ENCODE measurements at regions not wholly inside any gene's neighbourhood (a gene's known extent, or its start where the extent isn't known, plus 50 kb on each side); places are given as distances from the start of the nearest gene placed in this dataset.

DNA sequence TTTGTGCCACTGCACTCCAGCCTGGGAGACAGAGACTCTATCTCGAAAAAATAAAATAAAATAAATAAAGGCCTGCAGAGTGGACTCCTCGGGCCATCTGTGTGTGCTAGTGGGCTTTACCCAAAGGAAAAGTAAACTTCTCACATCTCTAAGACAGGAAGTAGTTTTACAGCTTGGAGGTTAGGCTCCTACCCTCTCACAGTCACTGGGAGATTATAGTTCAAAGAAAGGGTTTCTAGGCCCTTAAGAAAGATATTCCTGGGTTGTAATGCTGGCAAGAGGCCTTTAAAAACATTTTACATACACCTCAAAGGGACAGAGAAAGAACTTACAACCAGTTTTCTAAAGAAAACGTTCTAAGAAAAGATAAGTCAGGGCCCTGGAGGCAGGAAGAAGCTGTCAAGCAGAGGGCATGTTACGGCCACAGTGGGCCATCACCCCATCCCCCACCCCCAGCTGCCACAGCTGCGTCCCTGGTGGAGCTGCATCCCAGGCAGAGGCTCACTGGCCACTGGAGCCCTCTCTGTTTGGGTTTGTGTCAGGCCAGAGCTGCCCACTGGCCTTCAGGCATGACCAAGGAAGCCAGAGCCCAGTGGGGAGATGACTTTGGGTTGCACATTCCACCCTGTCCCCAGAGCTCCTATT lies 78.1 kb upstream of the CDK20 start:
- H3K27me3 Mint-ChIP-seq (ENCODE audit: low read depth), result peaks cover 12% of the 10 kb centered on the region
- peaks cover 1 to 2% of the 10 kb centered on the region in 2 donors for H3K36me3 Mint-ChIP-seq (ENCODE audit: insufficient read depth in 2 of 2)

DNA sequence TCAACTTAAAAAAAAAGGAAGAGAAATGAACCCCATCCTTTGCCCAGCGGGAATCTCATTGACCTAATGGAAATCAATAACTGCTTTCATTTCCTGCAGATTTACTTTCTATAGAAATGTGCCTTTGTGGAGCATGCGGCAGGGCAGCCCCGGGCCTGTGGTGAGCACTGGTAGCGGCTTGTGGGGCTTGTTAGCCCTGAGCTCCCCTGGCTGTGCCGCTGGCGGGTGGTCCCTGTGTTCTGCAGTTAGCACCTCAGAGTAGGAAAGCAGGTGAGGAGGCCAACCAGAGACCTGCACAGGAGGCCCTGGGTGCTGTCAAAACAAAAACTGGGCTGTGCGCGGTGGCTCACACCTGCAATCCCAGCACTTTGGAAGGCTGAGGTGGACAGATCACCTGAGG lies 76.8 kb upstream of the CDK20 start:
- Mint-ChIP-seq H3K27ac (no peak overlapping the region), H3K9me3 (peaks cover 0 to 1% of the 10 kb centered on the region in 2 donors), H3K36me3 (ENCODE audit: insufficient read depth in 2 of 2) (peaks cover 2% of the 10 kb centered on the region in 2 donors), H3K27me3 (ENCODE audit: low read depth) (peaks cover 13% of the 10 kb centered on the region), H3K4me1 (ENCODE audit: low read depth) (peaks cover 14% of the 10 kb centered on the region), H3K4me3 (no peak overlapping the region)
- ATAC-seq (replicated peaks in 1 of 2) (no peak), DNase-seq (no peak)

More for the DNA sequence above, 78.1 kb upstream of the CDK20 start:
- no peaks in the 10 kb centered on the region for H3K9me3 Mint-ChIP-seq
- DNase-seq, result no peak
- peaks cover 14% of the 10 kb centered on the region for H3K4me1 Mint-ChIP-seq (ENCODE audit: low read depth)
- no peak for ATAC-seq (replicated peaks in 1 of 2)
- H3K4me3 Mint-ChIP-seq, result no peak overlapping the region
- no peak overlapping the region for H3K27ac Mint-ChIP-seq

DNA sequence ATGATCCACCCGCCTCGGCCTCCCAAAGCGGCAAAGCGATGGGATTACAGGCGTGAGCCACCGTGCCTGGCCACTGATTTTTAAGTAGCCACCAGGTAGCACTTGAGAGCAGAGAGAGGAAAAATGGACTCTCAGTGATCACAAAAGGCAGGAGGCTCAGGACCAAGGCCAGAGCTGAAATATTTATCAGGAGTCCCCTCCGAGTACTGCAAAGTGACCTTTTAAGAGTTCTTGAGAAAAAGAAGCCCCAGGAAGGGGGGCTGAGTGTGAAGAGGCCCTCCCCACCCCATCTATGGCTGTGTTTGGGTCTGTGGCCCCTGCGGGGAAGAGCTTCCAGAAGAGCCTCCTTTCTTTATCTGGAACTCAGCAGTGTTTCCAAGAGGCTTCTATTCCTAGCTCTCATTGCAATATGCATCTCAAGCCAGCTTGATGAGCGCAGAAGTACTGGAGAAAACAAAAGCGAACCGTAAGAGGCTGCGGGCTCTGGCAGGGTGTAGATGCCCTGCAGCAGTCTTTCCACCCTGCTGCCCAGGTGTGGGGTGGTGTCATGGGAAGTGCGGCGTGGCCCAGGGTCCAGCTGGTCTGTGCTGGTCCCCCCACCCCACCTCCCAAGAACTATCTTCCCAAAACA lies 75.5 kb upstream of the CDK20 start:
- H3K4me3 Mint-ChIP-seq, result no peak overlapping the region
- no peak overlapping the region for H3K27ac Mint-ChIP-seq

DNA sequence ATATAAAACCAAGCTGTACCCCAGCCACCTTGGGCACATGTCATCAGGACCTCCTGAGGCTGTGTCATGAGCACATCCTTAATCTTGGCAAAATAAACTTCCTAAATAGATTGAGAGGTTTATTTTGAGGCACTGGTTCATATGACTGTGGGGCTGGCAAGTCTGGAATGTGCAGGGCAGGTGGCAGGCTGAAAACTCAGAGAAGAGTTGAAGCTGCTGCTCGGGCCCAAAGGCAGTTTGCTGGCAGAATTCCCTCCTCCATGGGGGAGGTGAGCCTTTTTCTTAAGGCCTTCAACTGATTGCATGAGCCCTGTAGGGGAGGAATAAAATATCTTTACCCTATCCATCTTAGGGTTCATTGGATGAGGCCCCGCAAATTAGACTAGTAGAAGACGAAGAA lies 72.2 kb upstream of the CDK20 start:
- H3K4me3 Mint-ChIP-seq, result no peak overlapping the region
- H3K4me1 Mint-ChIP-seq (ENCODE audit: low read depth), result peaks cover 14% of the 10 kb centered on the region

More for the DNA sequence above, 75.5 kb upstream of the CDK20 start:
- DNase-seq (no peak), ATAC-seq (replicated peaks in 1 of 2) (no peak)
- peaks cover 4 to 6% of the 10 kb centered on the region in 2 donors for H3K9me3 Mint-ChIP-seq
- peaks cover 13% of the 10 kb centered on the region for H3K27me3 Mint-ChIP-seq (ENCODE audit: low read depth)
- peaks cover 14% of the 10 kb centered on the region for H3K4me1 Mint-ChIP-seq (ENCODE audit: low read depth)
- peaks cover 5% of the 10 kb centered on the region in 2 donors for H3K36me3 Mint-ChIP-seq (ENCODE audit: insufficient read depth in 2 of 2)

DNA sequence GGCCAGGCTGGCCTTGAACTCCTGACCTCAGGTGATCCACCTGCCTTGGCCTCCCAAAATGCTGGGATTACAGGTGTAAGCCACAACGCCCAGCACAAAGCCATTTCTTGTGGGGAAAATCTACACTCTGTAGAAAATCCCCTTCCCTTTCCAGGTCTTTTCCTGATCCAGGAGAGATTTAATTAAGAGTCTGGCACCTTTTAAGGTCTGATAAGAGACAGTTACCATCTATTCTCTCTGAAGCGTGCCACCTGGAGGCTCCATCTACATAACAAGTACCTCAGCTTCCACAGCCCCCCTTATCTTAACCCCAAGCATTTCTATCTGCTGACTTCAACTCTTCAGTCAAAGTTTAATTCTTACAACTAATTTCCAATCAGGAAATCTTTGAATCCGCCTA lies 71.4 kb upstream of the CDK20 start:
- H3K27ac Mint-ChIP-seq, result no peak overlapping the region
- no peak for ATAC-seq (replicated peaks in 1 of 2)
- H3K36me3 Mint-ChIP-seq (ENCODE audit: insufficient read depth in 2 of 2), result peaks cover 10 to 15% of the 10 kb centered on the region in 2 donors
- H3K4me3 Mint-ChIP-seq, result no peak overlapping the region
- H3K9me3 Mint-ChIP-seq, result peaks cover 13 to 14% of the 10 kb centered on the region in 2 donors
- no peak for DNase-seq
- peaks cover 13% of the 10 kb centered on the region for H3K27me3 Mint-ChIP-seq (ENCODE audit: low read depth)
- H3K4me1 Mint-ChIP-seq (ENCODE audit: low read depth), result peaks cover 14% of the 10 kb centered on the region

More for the DNA sequence above, 72.2 kb upstream of the CDK20 start:
- no peak for DNase-seq
- H3K36me3 Mint-ChIP-seq (ENCODE audit: insufficient read depth in 2 of 2), result peaks cover 10 to 15% of the 10 kb centered on the region in 2 donors
- no peak overlapping the region for H3K27ac Mint-ChIP-seq
- peaks cover 13 to 14% of the 10 kb centered on the region in 2 donors for H3K9me3 Mint-ChIP-seq
- peaks cover 13% of the 10 kb centered on the region for H3K27me3 Mint-ChIP-seq (ENCODE audit: low read depth)
- no peak for ATAC-seq (replicated peaks in 1 of 2)

DNA sequence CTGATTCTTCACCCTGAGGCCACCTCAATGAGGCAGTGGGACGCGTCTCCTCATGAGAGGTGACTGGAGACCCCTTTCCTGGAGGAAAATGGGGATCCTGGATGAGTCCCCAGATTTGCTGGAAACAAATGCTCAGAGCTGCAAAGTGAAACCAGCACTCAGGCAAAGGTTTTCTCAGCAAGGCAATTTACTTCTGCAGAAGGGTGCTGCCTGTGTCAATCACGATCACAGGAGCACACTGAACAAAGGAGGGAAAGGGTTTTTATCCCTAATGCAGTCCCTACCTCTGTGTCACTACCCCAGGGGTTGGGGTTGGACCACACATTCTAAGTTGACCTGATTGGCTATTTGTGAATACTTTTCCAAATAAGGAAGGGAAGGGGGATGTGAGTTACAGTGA lies 69.9 kb upstream of the CDK20 start:
- H3K27me3 Mint-ChIP-seq (ENCODE audit: low read depth), result peaks cover 13% of the 10 kb centered on the region
- peaks cover 9% of the 10 kb centered on the region for H3K4me1 Mint-ChIP-seq (ENCODE audit: low read depth)
- ATAC-seq (replicated peaks in 1 of 2) (no peak), DNase-seq (no peak)
- H3K4me3 Mint-ChIP-seq, result no peak overlapping the region
- peaks cover 13 to 14% of the 10 kb centered on the region in 2 donors for H3K9me3 Mint-ChIP-seq
- no peak overlapping the region for H3K27ac Mint-ChIP-seq
- H3K36me3 Mint-ChIP-seq (ENCODE audit: insufficient read depth in 2 of 2), result peaks cover 10 to 15% of the 10 kb centered on the region in 2 donors

DNA sequence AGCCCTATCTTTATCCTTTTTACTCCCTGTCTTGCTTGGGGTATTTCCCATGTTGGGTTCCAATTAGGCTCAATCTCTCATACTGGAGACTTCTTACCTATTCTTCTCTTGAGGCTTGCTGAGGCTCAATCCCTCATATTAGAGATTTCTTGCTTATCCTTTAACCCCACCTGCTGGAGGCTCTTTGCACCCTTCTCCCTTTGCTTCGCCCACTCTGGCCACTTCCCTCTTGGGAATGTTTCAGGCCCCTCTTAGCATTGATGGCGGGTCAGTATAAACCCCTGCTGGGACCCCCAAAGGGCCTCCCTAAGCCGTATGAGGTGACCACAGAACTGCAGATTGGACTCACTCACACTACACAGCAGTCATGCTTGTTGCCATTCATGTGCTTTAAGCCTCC lies 69.3 kb upstream of the CDK20 start:
- no peak overlapping the region for H3K4me3 Mint-ChIP-seq
- no peak for ATAC-seq (replicated peaks in 1 of 2)
- H3K27me3 Mint-ChIP-seq (ENCODE audit: low read depth), result peaks cover 13% of the 10 kb centered on the region
- H3K27ac Mint-ChIP-seq, result no peak overlapping the region
- H3K9me3 Mint-ChIP-seq, result peaks cover 15 to 17% of the 10 kb centered on the region in 2 donors
- H3K36me3 Mint-ChIP-seq (ENCODE audit: insufficient read depth in 2 of 2), result peaks cover 10 to 15% of the 10 kb centered on the region in 2 donors
- peaks cover 4% of the 10 kb centered on the region for H3K4me1 Mint-ChIP-seq (ENCODE audit: low read depth)
- no peak for DNase-seq

DNA sequence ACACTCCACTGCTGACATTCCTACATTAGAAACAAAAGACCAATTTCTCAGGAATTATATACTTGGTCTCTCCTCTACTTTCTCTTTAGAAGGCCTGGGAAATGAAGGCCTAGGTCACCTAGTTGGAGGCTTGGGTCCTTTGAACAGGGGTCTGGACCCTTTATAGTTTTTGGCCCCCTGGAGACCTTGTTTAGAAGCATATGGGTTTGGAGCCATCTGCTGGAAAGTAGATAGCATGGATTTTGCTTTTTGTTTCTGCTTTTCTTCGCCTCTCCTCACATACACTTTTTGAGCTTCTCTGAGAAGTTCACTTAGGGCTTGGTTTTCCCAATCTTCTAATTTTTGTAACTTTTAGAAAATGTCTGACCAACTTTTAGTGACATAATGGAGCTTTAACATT lies 67.1 kb upstream of the CDK20 start:
- no peak overlapping the region for H3K27ac Mint-ChIP-seq
- no peak overlapping the region for H3K4me3 Mint-ChIP-seq
- DNase-seq (no peak), ATAC-seq (replicated peaks in 1 of 2) (no peak)
- no peaks in the 10 kb centered on the region for H3K27me3 Mint-ChIP-seq (ENCODE audit: low read depth)
- H3K4me1 Mint-ChIP-seq (ENCODE audit: low read depth), result no peaks in the 10 kb centered on the region
- H3K9me3 Mint-ChIP-seq, result peaks cover 20 to 24% of the 10 kb centered on the region in 2 donors
- H3K36me3 Mint-ChIP-seq (ENCODE audit: insufficient read depth in 2 of 2), result peaks cover 17 to 23% of the 10 kb centered on the region in 2 donors

DNA sequence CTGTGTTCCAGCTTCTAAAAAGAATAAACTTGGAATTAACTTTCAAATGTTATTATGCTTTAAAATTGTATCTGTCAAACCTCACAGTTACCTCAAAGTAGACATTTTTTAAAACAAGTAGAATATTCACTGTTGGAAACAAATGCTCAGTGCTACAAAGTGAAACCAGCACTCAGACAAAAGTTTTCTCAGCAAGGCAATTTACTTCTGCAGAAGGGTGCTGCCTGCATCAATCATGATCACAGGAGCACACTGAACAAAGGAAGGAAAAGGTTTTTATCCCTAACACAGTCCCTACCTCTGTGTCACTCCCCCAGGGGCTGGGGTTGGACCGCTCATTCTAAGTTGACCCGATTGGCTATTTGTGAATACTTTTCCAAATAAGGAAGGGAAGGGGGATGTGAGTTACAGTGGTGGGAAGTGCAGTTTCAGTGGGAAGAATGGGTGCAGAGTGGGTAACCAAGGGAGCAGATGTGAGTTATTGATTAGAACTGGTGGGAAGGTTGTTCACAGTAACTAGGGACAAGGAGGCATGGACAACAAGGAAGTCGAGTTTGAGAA lies 63.0 kb upstream of the CDK20 start:
- H3K9me3 Mint-ChIP-seq, result peaks cover 12 to 15% of the 10 kb centered on the region in 2 donors
- no peak overlapping the region for H3K4me3 Mint-ChIP-seq
- H3K4me1 Mint-ChIP-seq (ENCODE audit: low read depth), result no peaks in the 10 kb centered on the region
- no peak overlapping the region for H3K27ac Mint-ChIP-seq
- ATAC-seq (replicated peaks in 1 of 2) (no peak), DNase-seq (no peak)
- H3K36me3 Mint-ChIP-seq (ENCODE audit: insufficient read depth in 2 of 2), result peaks cover 11 to 16% of the 10 kb centered on the region in 2 donors
- H3K27me3 Mint-ChIP-seq (ENCODE audit: low read depth), result peaks cover 7% of the 10 kb centered on the region

DNA sequence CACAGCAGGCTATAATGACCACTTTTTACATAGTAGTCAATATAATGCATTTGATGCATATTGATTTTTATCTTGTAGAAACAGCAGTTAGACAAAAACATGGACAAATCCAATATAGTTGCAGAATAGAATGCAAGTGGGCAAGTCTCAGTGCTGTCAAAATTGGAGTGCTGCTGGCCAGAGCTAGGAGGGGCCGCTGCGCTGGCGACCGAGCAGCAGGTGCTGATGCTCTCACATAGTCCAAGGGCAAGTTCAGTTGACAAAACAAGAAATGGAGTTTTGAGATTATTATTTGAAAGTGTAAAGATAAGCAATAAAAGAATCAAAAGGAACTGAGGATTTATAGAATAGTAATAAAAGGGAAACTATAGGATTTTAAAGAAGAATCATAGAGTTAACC lies 60.6 kb upstream of the CDK20 start:
- Mint-ChIP-seq H3K27ac (no peak overlapping the region), H3K9me3 (peaks cover 12 to 15% of the 10 kb centered on the region in 2 donors), H3K27me3 (ENCODE audit: low read depth) (peaks cover 7% of the 10 kb centered on the region), H3K4me3 (no peak overlapping the region), H3K4me1 (ENCODE audit: low read depth) (no peaks in the 10 kb centered on the region), H3K36me3 (ENCODE audit: insufficient read depth in 2 of 2) (peaks cover 11 to 16% of the 10 kb centered on the region in 2 donors)
- no peak for DNase-seq
- no peak for ATAC-seq (replicated peaks in 1 of 2)

DNA sequence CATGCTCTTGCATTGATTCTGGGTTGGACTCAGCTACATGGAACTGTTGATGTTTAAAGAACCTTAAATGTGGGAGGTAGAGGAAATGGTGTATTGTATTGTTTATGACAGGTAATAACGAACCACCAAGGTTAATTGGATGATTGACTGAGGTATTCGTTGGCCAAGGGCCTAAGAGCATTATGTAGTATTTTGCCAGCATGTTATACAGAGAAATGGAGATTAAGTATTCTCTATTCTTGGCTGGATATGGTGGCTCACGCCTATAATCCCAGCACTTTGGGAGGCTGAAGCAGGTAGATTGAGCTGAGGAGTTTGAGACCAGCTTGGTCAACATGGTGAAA lies 59.0 kb upstream of the CDK20 start:
- DNase-seq (no peak), ATAC-seq (replicated peaks in 1 of 2) (no peak)
- peaks cover 11 to 16% of the 10 kb centered on the region in 2 donors for H3K36me3 Mint-ChIP-seq (ENCODE audit: insufficient read depth in 2 of 2)
- no peaks in the 10 kb centered on the region for H3K4me1 Mint-ChIP-seq (ENCODE audit: low read depth)
- H3K4me3 Mint-ChIP-seq, result no peak overlapping the region
- no peak overlapping the region for H3K27ac Mint-ChIP-seq
- H3K9me3 Mint-ChIP-seq, result peaks cover 9 to 13% of the 10 kb centered on the region in 2 donors
- peaks cover 7% of the 10 kb centered on the region for H3K27me3 Mint-ChIP-seq (ENCODE audit: low read depth)

DNA sequence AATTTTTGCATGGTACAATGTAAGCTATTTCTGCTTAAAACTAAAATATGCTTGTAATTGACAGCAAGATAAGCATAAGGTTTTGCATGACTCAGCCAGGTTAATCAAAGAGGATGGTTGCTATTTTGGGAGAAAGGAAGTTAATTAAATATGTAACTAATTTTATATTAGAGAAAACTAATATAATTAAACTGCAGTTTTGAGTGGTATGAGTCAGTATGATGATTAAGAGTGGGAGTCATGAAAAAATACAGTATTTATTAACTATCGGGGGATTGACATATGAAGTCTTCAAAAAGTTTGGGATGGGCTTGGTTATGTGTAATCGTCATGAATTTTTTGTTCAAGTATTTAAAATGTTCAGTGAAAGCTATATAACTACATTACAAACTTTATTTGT lies 54.0 kb upstream of the CDK20 start:
- peaks cover 7% of the 10 kb centered on the region for H3K27me3 Mint-ChIP-seq (ENCODE audit: low read depth)
- no peak overlapping the region for H3K27ac Mint-ChIP-seq
- H3K36me3 Mint-ChIP-seq (ENCODE audit: insufficient read depth in 2 of 2), result no peaks in the 10 kb centered on the region
- no peaks in the 10 kb centered on the region for H3K4me1 Mint-ChIP-seq (ENCODE audit: low read depth)
- ATAC-seq (replicated peaks in 1 of 2) (no peak), DNase-seq (no peak)
- no peak overlapping the region for H3K4me3 Mint-ChIP-seq
- H3K9me3 Mint-ChIP-seq, result no peaks in the 10 kb centered on the region

DNA sequence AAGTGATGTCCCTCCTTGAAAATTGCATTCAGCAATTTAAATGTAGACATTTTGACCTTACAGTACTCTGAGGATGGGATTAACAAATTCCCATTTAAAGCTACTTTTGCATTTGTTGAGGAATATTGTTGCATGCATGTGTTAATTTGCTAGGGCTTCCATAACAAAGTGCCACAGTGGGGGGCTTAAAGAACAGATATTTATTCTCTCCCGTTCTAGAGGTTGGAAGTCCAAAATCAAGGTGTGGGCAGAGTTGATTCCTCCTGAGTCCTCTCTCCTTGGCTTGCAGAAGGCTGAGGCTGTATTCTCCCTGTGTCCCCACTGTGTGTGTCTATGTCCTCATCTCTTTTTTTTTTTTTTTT lies 51.8 kb upstream of the CDK20 start:
- Mint-ChIP-seq H3K27me3 (ENCODE audit: low read depth) (no peaks in the 10 kb centered on the region), H3K4me1 (ENCODE audit: low read depth) (no peaks in the 10 kb centered on the region), H3K4me3 (no peak overlapping the region), H3K36me3 (ENCODE audit: insufficient read depth in 2 of 2) (no peaks in the 10 kb centered on the region), H3K27ac (no peak overlapping the region), H3K9me3 (no peaks in the 10 kb centered on the region)
- ATAC-seq (replicated peaks in 1 of 2) (no peak), DNase-seq (no peak)

Measured in activated T-cell treated with anti-CD3 and anti-CD28 coated beads, Interleukin-2, amount 50 U/mL, for 72 hours (primary cell).